ENCODE measurements at regions not wholly inside any gene's neighbourhood (a gene's known extent, or its start where the extent isn't known, plus 50 kb on each side); places are given as distances from the start of the nearest gene placed in this dataset.

DNA sequence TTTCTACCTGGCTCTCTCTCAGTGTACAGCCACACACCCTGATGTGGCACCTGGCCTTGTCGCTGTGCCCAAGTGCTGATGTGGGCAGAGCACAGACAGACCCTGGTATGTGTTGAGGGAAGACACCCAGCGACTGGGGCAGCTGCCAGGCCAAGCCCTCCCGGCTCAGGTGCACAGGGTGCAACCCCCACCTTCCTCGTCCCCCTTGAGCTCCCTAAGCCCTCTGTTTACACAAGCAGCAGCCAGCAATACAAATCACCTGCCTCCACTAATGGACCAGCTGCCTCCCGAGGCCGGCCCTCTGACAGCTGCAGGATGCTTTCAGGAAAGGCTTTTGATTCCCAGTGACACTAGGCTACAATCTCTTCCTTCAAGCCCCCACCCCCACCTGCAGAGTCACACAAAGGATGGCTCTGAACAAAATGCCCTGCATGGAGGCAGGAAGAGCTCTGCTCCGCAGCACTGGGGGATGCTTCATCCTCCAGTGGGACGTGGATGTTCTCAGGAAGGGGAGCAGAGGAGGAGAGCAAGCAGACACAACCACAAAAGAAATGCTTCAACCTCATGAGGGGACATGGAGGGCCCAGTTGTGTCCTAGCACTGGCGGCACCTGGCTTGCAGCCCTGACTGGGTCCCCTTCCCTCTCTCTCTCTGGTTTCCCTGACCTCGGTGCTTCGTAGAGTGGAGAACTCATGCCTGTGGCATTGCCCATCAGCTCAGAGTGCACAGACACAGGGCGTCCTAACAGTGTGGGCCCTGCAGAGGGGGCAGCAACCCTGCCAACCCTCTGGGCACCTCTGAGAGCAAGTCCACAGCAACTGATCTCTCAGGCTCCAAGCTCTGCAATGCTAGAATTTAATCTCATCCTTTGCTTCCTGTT, 140.8 kb downstream of the BARX1 start:
- TF ChIP-seq, protein P1, sequence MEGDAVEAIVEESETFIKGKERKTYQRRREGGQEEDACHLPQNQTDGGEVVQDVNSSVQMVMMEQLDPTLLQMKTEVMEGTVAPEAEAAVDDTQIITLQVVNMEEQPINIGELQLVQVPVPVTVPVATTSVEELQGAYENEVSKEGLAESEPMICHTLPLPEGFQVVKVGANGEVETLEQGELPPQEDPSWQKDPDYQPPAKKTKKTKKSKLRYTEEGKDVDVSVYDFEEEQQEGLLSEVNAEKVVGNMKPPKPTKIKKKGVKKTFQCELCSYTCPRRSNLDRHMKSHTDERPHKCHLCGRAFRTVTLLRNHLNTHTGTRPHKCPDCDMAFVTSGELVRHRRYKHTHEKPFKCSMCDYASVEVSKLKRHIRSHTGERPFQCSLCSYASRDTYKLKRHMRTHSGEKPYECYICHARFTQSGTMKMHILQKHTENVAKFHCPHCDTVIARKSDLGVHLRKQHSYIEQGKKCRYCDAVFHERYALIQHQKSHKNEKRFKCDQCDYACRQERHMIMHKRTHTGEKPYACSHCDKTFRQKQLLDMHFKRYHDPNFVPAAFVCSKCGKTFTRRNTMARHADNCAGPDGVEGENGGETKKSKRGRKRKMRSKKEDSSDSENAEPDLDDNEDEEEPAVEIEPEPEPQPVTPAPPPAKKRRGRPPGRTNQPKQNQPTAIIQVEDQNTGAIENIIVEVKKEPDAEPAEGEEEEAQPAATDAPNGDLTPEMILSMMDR (IDR thresholded peaks at IDR 0.05) = no peak
- no peak for TF ChIP-seq EP300 (IDR thresholded peaks at IDR 0.05)
- no peak for TF ChIP-seq POLR2A (IDR thresholded peaks at IDR 0.05)
